Loucy (cell line): ENCODE measurements at regions not wholly inside any gene's neighbourhood (a gene's known extent, or its start where the extent isn't known, plus 50 kb on each side); places are given as distances from the start of the nearest gene placed in this dataset.

Source experiments
- H2AFZ ChIP-seq: fragments of 200-600 bp; sonication (generic); 2 replicates; pipeline ENCODE4 v1.6.0; 2016; ENCODE audit warnings: antibody characterized with exemption, mild to moderate bottlenecking, low read length, moderate library complexity
- H3F3A ChIP-seq: fragments of 200-600 bp; 2 replicates; pipeline ENCODE4 v1.6.0; 2016; ENCODE audit warnings: antibody characterized with exemption, low read depth, mild to moderate bottlenecking
- H3K27me3 ChIP-seq: fragments of 200-600 bp; sonication (generic); 2 replicates; pipeline ENCODE4 v1.6.1; 2014; ENCODE audit warnings: low read length, mild to moderate bottlenecking; ENCODE audit not compliant: insufficient read depth, poor library complexity, severe bottlenecking
- H3K36me3 ChIP-seq: fragments of 200-600 bp; sonication (generic); 2 replicates; pipeline ENCODE4 v1.6.1; 2016; ENCODE audit warnings: low read length; ENCODE audit not compliant: insufficient read depth
- H3K4me1 ChIP-seq: fragments of 200-600 bp; sonication (generic); 2 replicates; pipeline ENCODE4 v1.5.1; 2014; ENCODE audit warnings: low read length, mild to moderate bottlenecking; ENCODE audit not compliant: insufficient read depth, poor library complexity, severe bottlenecking
- H3K4me2 ChIP-seq: fragments of 200-600 bp; sonication (generic); 2 replicates; pipeline ENCODE4 v1.6.0; 2014; ENCODE audit warnings: antibody characterized with exemption, low read length, low read depth, mild to moderate bottlenecking; ENCODE audit not compliant: poor library complexity, severe bottlenecking
- H3K4me3 ChIP-seq: fragments of 200-600 bp; sonication (generic); 2 replicates; pipeline ENCODE4 v1.5.1; 2014; ENCODE audit warnings: low read length, mild to moderate bottlenecking, mixed read lengths; ENCODE audit not compliant: poor library complexity, severe bottlenecking
- H3K79me2 ChIP-seq: fragments of 200-600 bp; sonication (generic); 2 replicates; pipeline ENCODE4 v1.6.1; 2014; ENCODE audit warnings: low read length; ENCODE audit not compliant: insufficient read depth
- H3K9ac ChIP-seq: fragments of 200-600 bp; sonication (generic); 2 replicates; pipeline ENCODE4 v1.6.0; 2014; ENCODE audit warnings: mild to moderate bottlenecking, low read depth, low read length, moderate library complexity; ENCODE audit not compliant: poor library complexity, severe bottlenecking
- H3K9me2 ChIP-seq: fragments of 200-600 bp; sonication (generic); replicated peaks from 2 replicates; pipeline ENCODE4 v1.6.1; 2016; ENCODE audit warnings: low read depth, low read length, mixed read lengths
- H3K9me3 ChIP-seq: fragments of 200-600 bp; sonication (generic); 2 replicates; pipeline ENCODE4 v1.6.1; 2014; ENCODE audit warnings: mild to moderate bottlenecking, antibody characterized with exemption, low read length, low read depth; ENCODE audit not compliant: insufficient read depth
- H4K20me1 ChIP-seq: fragments of 200-600 bp; sonication (generic); 2 replicates; pipeline ENCODE4 v1.6.0; 2014; ENCODE audit warnings: antibody characterized with exemption, low read length, mild to moderate bottlenecking; ENCODE audit not compliant: insufficient read depth, poor library complexity, severe bottlenecking
- CTCF ChIP-seq: fragments of 200-600 bp; sonication (generic); conservative IDR thresholded peaks from 2 replicates; pipeline ENCODE4 v1.5.1; 2014; ENCODE audit warnings: mild to moderate bottlenecking, antibody characterized with exemption, low read length
- EZH2phosphoT487 ChIP-seq: fragments of 200-600 bp; IDR thresholded peaks from 2 replicates; pipeline ENCODE4 v1.6.1; 2018; ENCODE audit warnings: antibody characterized with exemption, mild to moderate bottlenecking, moderate library complexity, borderline replicate concordance

DNA sequence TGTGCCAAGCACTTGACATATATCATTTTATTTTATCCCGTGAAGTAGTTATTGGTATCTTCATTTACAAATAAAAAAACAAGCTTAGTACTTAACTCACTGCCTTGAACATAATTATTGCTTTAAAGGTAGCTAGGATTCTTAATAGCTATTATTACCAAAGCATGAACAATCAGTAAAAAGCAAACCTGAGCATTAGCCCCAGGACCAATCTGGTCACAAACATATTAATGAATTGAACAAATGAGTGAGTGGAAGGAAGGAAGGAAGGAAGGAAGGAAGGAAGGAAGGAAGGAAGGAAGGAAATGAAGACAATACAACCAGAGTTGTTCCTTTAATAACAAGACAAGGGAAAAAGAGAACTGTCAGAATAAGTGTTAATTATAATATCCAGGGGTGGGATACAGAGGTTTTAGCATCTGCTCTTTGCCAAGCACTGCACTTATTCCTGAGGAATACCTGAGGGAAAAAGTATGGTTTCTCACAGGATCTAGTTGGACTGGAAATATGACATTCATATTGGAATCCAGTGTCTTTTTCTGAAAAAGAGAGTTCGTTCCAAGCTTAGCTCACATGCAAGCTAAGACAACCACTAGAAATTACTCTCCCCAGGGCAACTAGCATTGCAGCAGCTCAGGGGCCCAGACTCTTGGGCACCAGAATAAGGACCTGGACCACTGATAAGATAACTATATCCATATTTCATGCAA is 172.9 kb upstream of the MGMT start:
- no peaks in the 10 kb centered on the region for H3K4me1 ChIP-seq
- H3K9ac ChIP-seq = no peak overlapping the region
- no peaks in the 10 kb centered on the region for H3K79me2 ChIP-seq
- H3F3A ChIP-seq = no peaks in the 10 kb centered on the region
- H3K4me2 ChIP-seq = no peak overlapping the region
- H3K27me3 ChIP-seq = no peaks in the 10 kb centered on the region
- H3K9me3 ChIP-seq = no peaks in the 10 kb centered on the region
- H3K4me3 ChIP-seq = no peak overlapping the region
- H4K20me1 ChIP-seq = no peaks in the 10 kb centered on the region
- H3K36me3 ChIP-seq = no peaks in the 10 kb centered on the region
- H2AFZ ChIP-seq = no peak overlapping the region
- H3K9me2 ChIP-seq = no peaks in the 10 kb centered on the region
- TF ChIP-seq CTCF = no peak

DNA sequence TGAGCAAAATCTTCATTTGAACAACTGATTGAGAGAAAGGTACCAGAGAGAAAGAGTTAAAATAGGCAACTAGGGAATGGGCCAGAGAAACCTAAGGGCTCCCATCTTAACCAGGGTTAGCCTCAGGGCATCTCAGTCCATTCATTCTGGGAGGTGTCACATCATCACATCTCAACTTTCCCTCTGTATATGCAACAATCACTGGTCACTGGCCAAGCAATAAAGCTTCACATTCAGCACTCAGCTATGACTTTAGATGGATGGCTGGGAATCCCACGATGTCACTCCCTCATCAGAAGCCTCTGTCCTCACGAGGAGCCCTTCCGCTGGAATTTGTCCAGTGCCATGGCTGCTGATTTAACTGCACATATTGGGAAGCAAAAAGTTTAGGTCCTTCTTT is 172.1 kb upstream of the MGMT start:
- no peaks in the 10 kb centered on the region for H3K27me3 ChIP-seq
- H3K4me3 ChIP-seq = no peak overlapping the region
- no peaks in the 10 kb centered on the region for H4K20me1 ChIP-seq
- no peaks in the 10 kb centered on the region for H3K4me1 ChIP-seq
- H3K9ac ChIP-seq = no peak overlapping the region
- H2AFZ ChIP-seq = no peak overlapping the region
- no peaks in the 10 kb centered on the region for H3K9me3 ChIP-seq
- no peaks in the 10 kb centered on the region for H3K36me3 ChIP-seq
- no peak for TF ChIP-seq CTCF
- no peak for TF ChIP-seq EZH2phosphoT487
- H3K9me2 ChIP-seq = no peaks in the 10 kb centered on the region
- H3K79me2 ChIP-seq = no peaks in the 10 kb centered on the region
- H3K4me2 ChIP-seq = no peak overlapping the region
- no peaks in the 10 kb centered on the region for H3F3A ChIP-seq

DNA sequence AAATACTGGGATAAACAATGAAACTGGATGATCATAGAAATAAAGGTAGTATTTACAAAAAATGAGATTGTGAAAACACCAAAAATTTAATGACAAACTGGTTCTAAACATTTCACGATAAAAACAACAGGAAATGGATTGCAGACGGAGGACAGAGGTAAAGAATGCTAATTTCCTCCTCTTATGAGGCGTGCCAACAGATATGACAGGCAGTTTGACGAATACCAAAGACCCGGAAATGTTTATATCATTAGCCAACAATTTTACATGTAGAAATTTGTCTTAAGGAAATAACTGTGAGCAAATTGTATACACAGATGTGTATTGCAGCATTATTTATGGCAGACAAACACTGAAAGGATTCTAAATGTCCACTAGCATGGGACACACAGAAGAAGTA is 162.0 kb upstream of the MGMT start:
- no peak overlapping the region for H3K4me2 ChIP-seq
- TF ChIP-seq EZH2phosphoT487 (no peak), CTCF (no peak)
- no peaks in the 10 kb centered on the region for H3F3A ChIP-seq
- no peaks in the 10 kb centered on the region for H3K9me3 ChIP-seq
- H3K4me1 ChIP-seq = no peaks in the 10 kb centered on the region
- no peaks in the 10 kb centered on the region for H3K9me2 ChIP-seq
- H3K79me2 ChIP-seq = no peaks in the 10 kb centered on the region
- no peaks in the 10 kb centered on the region for H3K27me3 ChIP-seq
- H3K9ac ChIP-seq = no peak overlapping the region
- no peaks in the 10 kb centered on the region for H3K36me3 ChIP-seq
- H2AFZ ChIP-seq = no peak overlapping the region
- H4K20me1 ChIP-seq = no peaks in the 10 kb centered on the region
- H3K4me3 ChIP-seq = no peak overlapping the region
